GM10266 (cell line): ENCODE measurements at regions not wholly inside any gene's neighbourhood (a gene's known extent, or its start where the extent isn't known, plus 50 kb on each side); places are given as distances from the start of the nearest gene placed in this dataset.

Experiments
- DNase-seq: peaks from one replicate; pipeline ENCODE4 v3.0.0; 2012; ENCODE audit errors: extremely low spot score
- TF ChIP-seq, protein P1 (sequence below): IDR thresholded peaks from 2 replicates; pipeline ENCODE4 v1.5.1; 2012; ENCODE audit warnings: mild to moderate bottlenecking, low read depth; ENCODE audit not compliant: control insufficient read depth, insufficient read depth; ENCODE audit errors: missing control alignments

DNA sequence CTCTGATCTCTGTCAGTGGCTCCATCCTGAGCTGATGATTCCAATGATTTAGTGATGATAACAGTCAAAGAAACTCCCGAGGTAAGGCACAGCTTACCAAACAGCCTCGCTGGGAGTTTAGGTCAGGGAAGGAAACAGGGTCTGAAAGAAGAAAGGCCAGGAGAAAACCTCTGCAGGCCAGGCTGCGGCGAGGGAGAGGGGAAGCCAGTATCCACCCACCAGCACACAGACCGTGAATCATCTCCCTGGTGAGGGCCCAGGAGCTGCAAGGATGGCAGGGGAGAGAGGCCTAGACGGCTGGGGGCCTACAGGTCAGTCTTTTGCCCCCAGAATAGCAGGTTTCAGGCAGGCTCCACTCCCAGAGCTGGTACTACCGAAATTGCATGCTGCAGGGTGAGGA is 590.5 kb downstream of the CCDC171 start:
- TF ChIP-seq, protein P1, sequence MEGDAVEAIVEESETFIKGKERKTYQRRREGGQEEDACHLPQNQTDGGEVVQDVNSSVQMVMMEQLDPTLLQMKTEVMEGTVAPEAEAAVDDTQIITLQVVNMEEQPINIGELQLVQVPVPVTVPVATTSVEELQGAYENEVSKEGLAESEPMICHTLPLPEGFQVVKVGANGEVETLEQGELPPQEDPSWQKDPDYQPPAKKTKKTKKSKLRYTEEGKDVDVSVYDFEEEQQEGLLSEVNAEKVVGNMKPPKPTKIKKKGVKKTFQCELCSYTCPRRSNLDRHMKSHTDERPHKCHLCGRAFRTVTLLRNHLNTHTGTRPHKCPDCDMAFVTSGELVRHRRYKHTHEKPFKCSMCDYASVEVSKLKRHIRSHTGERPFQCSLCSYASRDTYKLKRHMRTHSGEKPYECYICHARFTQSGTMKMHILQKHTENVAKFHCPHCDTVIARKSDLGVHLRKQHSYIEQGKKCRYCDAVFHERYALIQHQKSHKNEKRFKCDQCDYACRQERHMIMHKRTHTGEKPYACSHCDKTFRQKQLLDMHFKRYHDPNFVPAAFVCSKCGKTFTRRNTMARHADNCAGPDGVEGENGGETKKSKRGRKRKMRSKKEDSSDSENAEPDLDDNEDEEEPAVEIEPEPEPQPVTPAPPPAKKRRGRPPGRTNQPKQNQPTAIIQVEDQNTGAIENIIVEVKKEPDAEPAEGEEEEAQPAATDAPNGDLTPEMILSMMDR = no peak
- no peak for DNase-seq

DNA sequence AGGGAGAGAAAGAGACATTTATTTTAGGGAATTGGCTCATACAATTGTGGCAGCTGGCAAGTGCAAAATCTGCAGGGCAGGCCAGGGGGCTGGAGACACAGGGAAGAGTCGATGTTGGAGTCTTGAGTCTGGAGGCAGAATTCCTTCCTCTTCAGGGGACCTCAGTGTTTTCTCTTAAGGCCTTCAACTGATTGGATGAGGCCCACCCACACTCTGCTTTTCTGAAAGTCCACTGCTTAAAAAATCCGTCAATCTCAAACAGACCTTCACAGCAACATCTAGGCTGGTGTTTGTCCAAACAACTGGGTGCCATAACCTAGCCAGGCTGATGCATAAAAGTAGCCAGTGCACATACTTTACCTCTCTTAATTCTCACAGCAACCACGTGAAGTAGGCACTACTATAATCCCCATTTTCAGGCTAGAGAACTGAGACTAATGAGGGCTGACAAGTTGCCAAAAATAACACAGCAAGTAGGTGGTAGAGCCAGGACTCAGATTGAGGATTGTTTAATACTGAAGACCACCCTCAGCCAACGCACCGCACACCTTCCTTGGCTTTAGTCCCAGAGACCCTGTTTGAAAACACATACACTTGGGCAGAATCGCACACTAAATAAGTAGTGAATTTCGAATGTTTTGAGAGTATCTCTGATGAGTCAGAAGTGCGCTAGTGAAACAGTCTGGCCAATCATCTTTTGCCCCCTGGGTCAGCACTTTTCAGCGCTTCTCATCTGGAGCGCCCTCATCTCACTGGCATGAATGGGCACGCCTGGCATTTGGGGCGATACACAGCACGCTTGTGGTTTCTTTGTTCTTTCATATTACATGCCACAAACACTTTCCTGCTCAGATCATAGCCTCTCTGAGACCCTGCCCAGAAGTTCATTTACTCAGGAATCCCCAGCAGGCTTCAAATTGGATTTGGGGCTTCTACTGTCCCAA is 591.4 kb downstream of the CCDC171 start:
- TF ChIP-seq, protein P1 = no peak
- no peak for DNase-seq

DNA sequence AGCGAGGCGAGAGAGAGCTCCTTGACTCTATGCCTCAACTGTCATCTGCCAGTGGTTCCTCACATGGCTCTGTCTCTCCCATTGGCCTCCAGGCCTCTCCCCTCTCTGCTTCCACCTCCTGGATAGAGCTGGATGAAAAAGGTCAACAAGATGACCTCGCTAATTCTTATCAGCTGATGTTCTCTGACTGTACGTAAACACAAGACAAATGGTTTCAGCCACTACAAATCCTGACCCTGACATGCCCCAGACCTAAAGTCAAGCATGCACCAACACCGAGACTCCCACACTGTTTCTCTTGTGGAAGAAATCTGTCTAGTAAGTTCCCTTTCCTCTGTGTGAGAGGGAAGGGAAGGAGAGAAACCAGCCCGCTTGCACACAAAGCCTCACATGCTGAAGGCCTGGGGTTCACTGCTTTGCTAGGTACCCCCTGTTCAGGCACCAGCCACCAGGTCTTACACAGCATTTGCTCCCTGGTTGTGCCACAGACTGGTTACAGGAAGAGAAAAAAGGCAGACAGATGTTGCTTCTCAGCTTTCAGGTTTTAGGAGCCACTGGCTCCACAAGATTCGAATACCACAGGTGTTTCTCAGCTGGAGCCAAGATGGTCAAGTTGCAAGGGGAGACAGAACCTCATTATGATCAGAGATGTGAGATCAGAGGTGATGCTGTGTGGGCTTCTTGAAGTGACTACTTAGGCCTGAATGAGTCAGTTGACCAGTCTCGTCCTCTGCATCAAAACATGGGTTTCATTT is 592.5 kb downstream of the CCDC171 start:
- TF ChIP-seq, protein P1 = no peak
- DNase-seq = no peak

DNA sequence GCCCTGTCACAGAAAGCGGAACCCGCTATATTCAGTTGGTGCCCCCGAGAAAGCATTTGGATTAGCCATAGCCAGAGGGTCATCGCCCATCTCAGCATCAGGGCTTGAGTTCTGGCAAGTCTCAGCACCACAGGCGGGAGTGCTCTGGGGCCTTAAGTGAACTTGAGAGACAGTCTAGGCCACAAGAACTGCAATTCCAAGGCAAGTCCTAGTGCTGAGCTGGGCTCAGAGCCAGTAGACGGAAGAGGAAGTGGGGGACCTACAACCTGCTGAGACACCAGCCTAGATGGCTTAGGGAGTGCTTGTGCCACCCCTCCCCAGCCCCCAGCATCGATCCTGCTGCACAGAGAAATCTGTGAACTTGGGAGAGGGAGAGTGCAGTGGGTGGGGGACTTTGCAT is 594.9 kb downstream of the CCDC171 start:
- TF ChIP-seq, protein P1 = no peak
- DNase-seq = no peak

DNA sequence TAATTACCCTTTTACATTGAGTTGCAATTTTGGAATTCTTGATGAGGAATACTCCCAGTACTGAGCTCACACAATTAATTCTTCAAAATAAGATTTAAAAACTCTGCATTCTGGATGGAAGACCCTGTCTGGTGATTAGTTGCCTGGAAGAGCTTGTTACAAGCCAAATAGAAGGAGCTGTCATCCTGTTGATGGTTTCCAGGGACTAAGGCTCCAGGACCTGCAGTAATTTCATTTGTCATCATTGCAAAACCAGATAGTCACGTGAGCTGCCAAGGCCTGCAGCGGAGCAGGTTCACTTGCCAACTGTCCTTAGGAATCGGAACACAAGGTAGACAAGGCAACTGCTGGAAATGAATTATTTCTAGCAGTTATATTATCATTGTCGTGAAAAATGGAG is 597.7 kb downstream of the CCDC171 start:
- TF ChIP-seq, protein P1 = no peak

DNA sequence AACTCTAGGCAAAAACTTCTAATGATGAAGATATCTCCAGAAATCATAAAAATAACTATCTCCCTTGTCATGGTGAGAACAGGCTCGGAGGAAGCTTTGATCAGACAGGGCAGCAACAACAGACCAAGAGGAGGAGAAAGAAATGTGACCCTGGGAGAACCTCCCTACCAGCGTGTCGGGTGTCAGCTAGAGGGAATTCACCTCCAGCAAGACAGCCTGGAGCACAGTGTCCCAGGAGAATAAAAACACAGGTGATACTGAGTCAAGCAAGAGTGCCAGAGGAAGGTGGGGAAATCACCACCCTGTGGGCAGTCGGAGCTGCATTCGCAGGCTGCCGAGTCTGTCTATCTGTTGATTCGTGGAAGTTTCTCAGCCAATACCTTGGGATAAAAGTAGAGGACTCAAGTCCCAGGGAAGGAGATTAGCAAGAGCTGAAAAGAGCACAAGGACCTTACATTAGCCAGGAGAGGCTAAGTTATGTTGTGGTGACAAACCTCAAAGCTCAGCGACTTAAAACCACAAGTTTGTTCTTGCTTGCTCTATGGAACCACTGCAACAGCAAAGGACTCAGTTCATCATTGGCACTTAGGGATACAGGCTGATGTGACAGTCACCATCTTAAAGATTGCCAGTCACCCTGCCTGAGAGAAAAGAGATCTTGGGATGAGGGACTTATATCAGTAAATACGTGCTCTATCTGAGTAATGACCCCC is 598.3 kb downstream of the CCDC171 start:
- TF ChIP-seq, protein P1 = no peak
- DNase-seq = no peak

More for the DNA sequence above, 597.7 kb downstream of the CCDC171 start:
- DNase-seq = no peak
